Endothelial cell (in vitro differentiated cells): ENCODE measurements at regions not wholly inside any gene's neighbourhood (a gene's known extent, or its start where the extent isn't known, plus 50 kb on each side); places are given as distances from the start of the nearest gene placed in this dataset.
"Not testable (repeated sequence)": the region's sequence is repeated elsewhere in the genome, so short reads cannot be mapped to it uniquely, and the experiment has no call there.

Experiments
- DNase-seq: peaks from one replicate; pipeline ENCODE4 v3.0.0; 2021; ENCODE audit warnings: low spot score
- H3K27ac Mint-ChIP-seq: one replicate; pipeline ENCODE4 v1.8.0; 2021; ENCODE audit warnings: mixed read lengths, inconsistent platforms; ENCODE audit not compliant: unreplicated experiment
- H3K27me3 Mint-ChIP-seq: one replicate; pipeline ENCODE4 v1.8.0; 2021; ENCODE audit warnings: mild to moderate bottlenecking, moderate library complexity, mixed read lengths, inconsistent platforms; ENCODE audit not compliant: unreplicated experiment
- H3K36me3 Mint-ChIP-seq: one replicate; pipeline ENCODE4 v1.8.0; 2021; ENCODE audit warnings: mild to moderate bottlenecking, low read depth, mixed read lengths, inconsistent platforms; ENCODE audit not compliant: unreplicated experiment
- H3K4me1 Mint-ChIP-seq: one replicate; pipeline ENCODE4 v1.8.0; 2021; ENCODE audit warnings: mild to moderate bottlenecking, mixed read lengths, inconsistent platforms; ENCODE audit not compliant: unreplicated experiment
- H3K4me3 Mint-ChIP-seq: one replicate; pipeline ENCODE4 v1.8.0; 2021; ENCODE audit warnings: mild to moderate bottlenecking, mixed read lengths, inconsistent platforms; ENCODE audit not compliant: unreplicated experiment
- H3K9me3 Mint-ChIP-seq: one replicate; pipeline ENCODE4 v1.8.0; 2021; ENCODE audit warnings: mixed read lengths, inconsistent platforms; ENCODE audit not compliant: unreplicated experiment
- TF ChIP-seq, protein P1 (sequence below): fragments of 200-600 bp; sonication (generic); IDR thresholded peaks from one replicate; pipeline ENCODE4 v1.5.0; 2021; ENCODE audit warnings: antibody characterized with exemption; ENCODE audit not compliant: unreplicated experiment

DNA sequence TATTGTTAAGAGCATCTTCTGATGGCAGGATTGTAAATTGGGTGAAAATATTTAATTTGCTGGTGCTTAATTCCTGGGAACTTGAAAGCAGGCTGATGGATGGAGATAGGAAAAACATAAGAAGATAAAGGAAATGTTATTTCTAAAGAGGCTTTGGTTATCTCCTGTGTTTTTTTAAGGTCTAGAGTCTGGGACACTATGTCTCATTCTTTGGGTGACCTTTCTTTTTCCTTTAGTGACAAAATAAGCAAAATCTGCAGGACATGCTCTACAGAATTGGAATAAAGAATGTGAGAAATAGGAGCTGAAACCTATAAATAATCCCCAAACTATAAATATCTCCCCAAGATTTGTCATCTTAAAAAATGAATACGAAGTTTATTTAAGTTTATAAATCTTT lies 241.7 kb downstream of the DSC3 start:
- Mint-ChIP-seq H3K36me3 (no peaks in the 10 kb centered on the region), H3K4me1 (no peaks in the 10 kb centered on the region), H3K9me3 (no peaks in the 10 kb centered on the region), H3K4me3 (no peak overlapping the region), H3K27me3 (no peaks in the 10 kb centered on the region), H3K27ac (no peak overlapping the region)
- TF ChIP-seq, protein P1, sequence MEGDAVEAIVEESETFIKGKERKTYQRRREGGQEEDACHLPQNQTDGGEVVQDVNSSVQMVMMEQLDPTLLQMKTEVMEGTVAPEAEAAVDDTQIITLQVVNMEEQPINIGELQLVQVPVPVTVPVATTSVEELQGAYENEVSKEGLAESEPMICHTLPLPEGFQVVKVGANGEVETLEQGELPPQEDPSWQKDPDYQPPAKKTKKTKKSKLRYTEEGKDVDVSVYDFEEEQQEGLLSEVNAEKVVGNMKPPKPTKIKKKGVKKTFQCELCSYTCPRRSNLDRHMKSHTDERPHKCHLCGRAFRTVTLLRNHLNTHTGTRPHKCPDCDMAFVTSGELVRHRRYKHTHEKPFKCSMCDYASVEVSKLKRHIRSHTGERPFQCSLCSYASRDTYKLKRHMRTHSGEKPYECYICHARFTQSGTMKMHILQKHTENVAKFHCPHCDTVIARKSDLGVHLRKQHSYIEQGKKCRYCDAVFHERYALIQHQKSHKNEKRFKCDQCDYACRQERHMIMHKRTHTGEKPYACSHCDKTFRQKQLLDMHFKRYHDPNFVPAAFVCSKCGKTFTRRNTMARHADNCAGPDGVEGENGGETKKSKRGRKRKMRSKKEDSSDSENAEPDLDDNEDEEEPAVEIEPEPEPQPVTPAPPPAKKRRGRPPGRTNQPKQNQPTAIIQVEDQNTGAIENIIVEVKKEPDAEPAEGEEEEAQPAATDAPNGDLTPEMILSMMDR, result no peak
- DNase-seq, result no peak

DNA sequence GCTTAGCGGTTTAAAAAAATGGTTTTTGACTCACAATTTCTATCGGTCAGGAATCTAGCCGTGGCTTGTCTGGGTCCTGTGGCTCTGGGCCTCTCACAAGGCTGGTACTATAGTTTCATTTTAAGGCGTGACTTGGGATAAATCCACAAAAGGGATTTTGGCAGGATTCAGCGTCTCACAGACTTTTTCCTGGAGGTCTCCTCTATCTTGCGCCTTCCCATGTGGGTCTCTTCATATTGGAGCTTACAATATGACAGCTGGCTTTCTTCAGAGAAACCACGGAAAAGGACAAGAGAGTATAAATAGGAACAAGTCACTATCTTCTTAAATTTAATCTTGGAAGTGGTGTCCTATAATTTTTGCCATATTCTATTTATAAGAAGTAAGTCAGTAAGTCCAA lies 250.5 kb downstream of the DSC3 start:
- H3K27ac Mint-ChIP-seq, result no peak overlapping the region
- H3K27me3 Mint-ChIP-seq, result peaks cover 3% of the 10 kb centered on the region
- TF ChIP-seq, protein P1, result no peak
- H3K4me3 Mint-ChIP-seq, result no peak overlapping the region
- no peaks in the 10 kb centered on the region for H3K4me1 Mint-ChIP-seq
- peaks cover 4% of the 10 kb centered on the region for H3K36me3 Mint-ChIP-seq
- no peaks in the 10 kb centered on the region for H3K9me3 Mint-ChIP-seq
- no peak for DNase-seq

DNA sequence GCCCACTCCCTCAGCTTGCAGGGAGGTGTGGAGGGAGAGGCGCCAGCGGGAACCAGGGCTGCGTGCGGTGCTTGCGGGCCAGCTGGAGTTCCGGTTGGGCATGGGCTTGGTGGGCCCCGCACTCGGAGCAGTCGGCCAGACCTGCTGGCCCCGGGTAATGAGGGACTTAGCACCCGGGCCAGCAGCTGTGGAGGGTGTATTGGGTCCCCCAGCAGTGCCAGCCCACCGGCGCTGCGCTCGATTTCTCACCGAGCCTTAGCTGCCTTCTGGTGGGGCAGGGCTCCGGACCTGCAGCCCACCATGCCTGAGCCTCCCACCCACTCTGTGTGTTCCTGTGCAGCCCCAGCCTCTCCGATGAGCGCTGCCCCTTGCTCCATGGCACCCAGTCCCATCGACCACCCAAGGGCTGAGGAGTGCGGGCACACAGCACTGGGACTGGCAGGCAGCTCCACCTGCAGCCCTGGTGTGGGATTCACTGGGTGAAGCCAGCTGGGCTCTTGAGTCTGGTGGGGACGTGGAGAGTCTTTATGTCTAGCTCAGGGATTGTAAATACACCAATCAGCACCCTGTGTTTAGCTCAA lies 254.0 kb downstream of the DSC3 start:
- H3K4me3 Mint-ChIP-seq, DNase-seq: not testable (repeated sequence)

DNA sequence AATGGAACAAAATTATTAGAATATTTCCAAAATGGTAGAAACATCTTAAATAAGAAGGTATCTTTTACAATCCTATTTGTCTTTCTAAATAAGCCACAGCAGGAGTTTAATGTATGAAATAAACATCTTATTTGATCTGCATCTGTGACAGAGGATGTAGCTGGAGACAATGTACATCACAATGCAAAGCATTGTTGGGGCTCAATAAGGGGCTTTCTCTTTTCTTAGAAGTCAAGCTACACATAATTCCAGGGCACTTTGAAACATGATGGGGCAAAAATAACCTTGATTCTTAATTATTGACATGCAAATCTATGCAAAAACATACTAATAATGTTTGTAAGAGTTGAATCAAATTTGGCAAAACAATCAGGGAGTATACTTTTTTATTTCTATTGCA lies 255.1 kb downstream of the DSC3 start:
- Mint-ChIP-seq H3K27me3 (peaks cover 3% of the 10 kb centered on the region), H3K4me3 (no peak overlapping the region), H3K4me1 (no peaks in the 10 kb centered on the region), H3K27ac (no peak overlapping the region), H3K36me3 (peaks cover 4% of the 10 kb centered on the region), H3K9me3 (peaks cover 9% of the 10 kb centered on the region)
- no peak for DNase-seq
- TF ChIP-seq, protein P1, result no peak

More for the DNA sequence above, 254.0 kb downstream of the DSC3 start:
- not testable (repeated sequence) for H3K27ac Mint-ChIP-seq, H3K4me1 Mint-ChIP-seq, H3K36me3 Mint-ChIP-seq, H3K27me3 Mint-ChIP-seq, H3K9me3 Mint-ChIP-seq

DNA sequence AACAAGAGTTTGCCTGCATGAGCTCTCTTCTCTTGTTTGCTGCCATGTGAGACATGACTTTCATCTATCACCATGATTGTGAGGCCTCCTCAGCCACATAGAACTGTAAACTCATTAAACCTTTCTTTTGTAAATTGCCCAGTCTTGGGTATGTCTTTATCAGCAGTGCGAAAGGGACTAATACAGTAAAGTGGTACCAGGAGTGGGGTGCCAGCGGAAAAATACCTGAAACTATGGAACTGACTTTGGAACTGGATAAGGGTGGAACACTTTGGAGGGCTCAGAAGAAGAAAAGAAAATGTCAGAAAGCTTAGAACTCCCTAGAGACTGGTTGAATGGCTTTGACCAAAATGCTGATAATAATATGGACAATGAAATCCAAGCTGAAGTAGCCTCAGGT lies 260.9 kb downstream of the DSC3 start:
- Mint-ChIP-seq H3K4me3 (no peak overlapping the region), H3K4me1 (no peaks in the 10 kb centered on the region), H3K27ac (no peak overlapping the region), H3K27me3 (peaks cover 3% of the 10 kb centered on the region), H3K9me3 (peaks cover 9% of the 10 kb centered on the region), H3K36me3 (peaks cover 3% of the 10 kb centered on the region)
- TF ChIP-seq, protein P1, result no peak
- DNase-seq, result no peak
